Keratinocyte (primary cell): ENCODE measurements at regions not wholly inside any gene's neighbourhood (a gene's known extent, or its start where the extent isn't known, plus 50 kb on each side); places are given as distances from the start of the nearest gene placed in this dataset.
"Not testable (repeated sequence)": the region's sequence is repeated elsewhere in the genome, so short reads cannot be mapped to it uniquely, and the experiment has no call there.

Experiments used
- DNase-seq: peaks from one replicate; pipeline ENCODE4 v3.0.0-alpha.2; 2011; ENCODE audit warnings: low read depth, missing footprints, low spot score
- FAIRE-seq: peaks from 2 replicates; lab custom pipeline; 2011; peaks lifted over from hg19 to GRCh38; lab: Jason Lieb, UNC
- H2AFZ ChIP-seq: 2 replicates; pipeline ENCODE4 v1.6.0; 2012; ENCODE audit warnings: low read length, control low read depth, inconsistent platforms; ENCODE audit not compliant: control insufficient read depth
- H3K27ac ChIP-seq: 2 replicates; pipeline ENCODE4 v1.5.1; 2011; ENCODE audit warnings: low read length; ENCODE audit not compliant: control insufficient read depth, insufficient read depth
- H3K27me3 ChIP-seq: 3 replicates; pipeline ENCODE4 v1.6.0; 2011; ENCODE audit warnings: low read length; ENCODE audit not compliant: control insufficient read depth, insufficient read depth; ENCODE audit errors: extremely low read depth
- H3K36me3 ChIP-seq, 2 experiments: 2 replicates in 1 of 2; 3 replicates in 1 of 2; pipeline ENCODE4 v1.5.1; 2011; ENCODE audit warnings: low read length in 2 of 2, mild to moderate bottlenecking in 1 of 2; ENCODE audit not compliant: control insufficient read depth in 2 of 2, insufficient read depth in 2 of 2; ENCODE audit errors: extremely low read depth in 1 of 2
- H3K4me1 ChIP-seq: 3 replicates; pipeline ENCODE4 v1.5.1; 2011; ENCODE audit warnings: low read length; ENCODE audit not compliant: control insufficient read depth, insufficient read depth; ENCODE audit errors: extremely low read depth
- H3K4me2 ChIP-seq: 3 replicates; pipeline ENCODE4 v1.6.0; 2011; ENCODE audit warnings: low read depth, low read length; ENCODE audit not compliant: control insufficient read depth, insufficient read depth; ENCODE audit errors: extremely low read depth
- H3K4me3 ChIP-seq, 3 experiments: fragments of 200-600 bp in 1 of 3; sonication (generic) in 1 of 3; 2 replicates in 2 of 3; 3 replicates in 1 of 3; pipeline ENCODE4 v1.5.1; 2011 to 2016; ENCODE audit warnings: low read length in 3 of 3, mild to moderate bottlenecking in 3 of 3, control low read depth in 2 of 3, inconsistent platforms in 1 of 3, low read depth in 1 of 3, mixed read lengths in 1 of 3, mixed run types in 1 of 3, moderate library complexity in 1 of 3; ENCODE audit not compliant: control insufficient read depth in 2 of 3, insufficient read depth in 2 of 3; ENCODE audit errors: extremely low read depth in 1 of 3
- H3K79me2 ChIP-seq: 2 replicates; pipeline ENCODE4 v1.6.0; 2012; ENCODE audit warnings: low read length; ENCODE audit not compliant: control insufficient read depth, insufficient read depth
- H3K9ac ChIP-seq: 3 replicates; pipeline ENCODE4 v1.6.0; 2011; ENCODE audit warnings: low read length; ENCODE audit not compliant: control insufficient read depth, insufficient read depth; ENCODE audit errors: extremely low read depth
- H3K9me1 ChIP-seq: 3 replicates; pipeline ENCODE4 v1.6.0; 2011; ENCODE audit warnings: low read length; ENCODE audit not compliant: control insufficient read depth, insufficient read depth; ENCODE audit errors: extremely low read depth
- H3K9me3 ChIP-seq: 2 replicates; pipeline ENCODE4 v1.5.1; 2012; ENCODE audit warnings: low read depth, low read length; ENCODE audit not compliant: control insufficient read depth
- H4K20me1 ChIP-seq: 3 replicates; pipeline ENCODE4 v1.6.0; 2011; ENCODE audit warnings: low read length; ENCODE audit not compliant: control insufficient read depth, insufficient read depth; ENCODE audit errors: extremely low read depth
- CTCF ChIP-seq, 3 experiments: IDR thresholded peaks in 1 of 3; conservative IDR thresholded peaks in 1 of 3; optimal IDR thresholded peaks in 1 of 3; 2 replicates in 2 of 3; 3 replicates in 1 of 3; pipeline versions ENCODE3 to v1.5.1; 2011; ENCODE audit warnings: low read length in 3 of 3, mild to moderate bottlenecking in 3 of 3, moderate library complexity in 2 of 3, control low read depth in 1 of 3, inconsistent platforms in 1 of 3; ENCODE audit not compliant: insufficient read depth in 2 of 3; ENCODE audit errors: extremely low read depth in 1 of 3
- EZH2 ChIP-seq: IDR thresholded peaks from one replicate; pipeline ENCODE4 v1.6.1; 2012; ENCODE audit warnings: inconsistent platforms, mild to moderate bottlenecking, low read length, moderate library complexity
- dilution Hi-C: fragments of 300-500 bp; cut with MboI; formaldehyde crosslinking; loops from one replicate; pipeline ENCODE4 v1.7.0; 2020; ENCODE audit warnings: low sequenced_read_pairs; ENCODE audit not compliant: extremely low pct_ligation_motif_present

- dilution Hi-C loops: no loop called here
- H3K9ac ChIP-seq: no peak overlapping the region
- DNase-seq (no peak), FAIRE-seq (no peak)
- no peak overlapping the region for H2AFZ ChIP-seq
- H3K4me3 ChIP-seq: no peak overlapping the region
- no peaks in the 10 kb centered on the region for H3K9me1 ChIP-seq
- H4K20me1 ChIP-seq: no peaks in the 10 kb centered on the region
- no peak overlapping the region for H3K4me2 ChIP-seq
- no peaks in the 10 kb centered on the region for H3K36me3 ChIP-seq
- H3K9me3 ChIP-seq: no peaks in the 10 kb centered on the region
- TF ChIP-seq CTCF (optimal IDR thresholded peaks at IDR 0.05 in 1 of 3, IDR thresholded peaks at IDR 0.05 in 1 of 3, conservative IDR thresholded peaks at IDR 0.05 in 1 of 3; ENCODE audit: extremely low read depth in 1 of 3, insufficient read depth in 2 of 3, low read length in 3 of 3): no peak
- TF ChIP-seq EZH2: no peak
- H3K27ac ChIP-seq: no peak overlapping the region
- no peaks in the 10 kb centered on the region for H3K27me3 ChIP-seq
- H3K4me1 ChIP-seq: no peaks in the 10 kb centered on the region
- no peaks in the 10 kb centered on the region for H3K79me2 ChIP-seq
Observed at GRCh38 chr1:188729039-188729438, 1748.6 kb downstream of the BRINP3 start.

GRCh38 chr1:188735567-188735966 is 1742.1 kb downstream of the BRINP3 start:
- FAIRE-seq (no peak), DNase-seq (no peak)
- Histone ChIP-seq H3K9me3 (no peaks in the 10 kb centered on the region), H4K20me1 (no peaks in the 10 kb centered on the region), H3K27me3 (no peaks in the 10 kb centered on the region), H3K9ac (no peak overlapping the region), H3K36me3 (no peaks in the 10 kb centered on the region), H3K4me3 (no peak overlapping the region), H3K4me1 (no peaks in the 10 kb centered on the region), H3K4me2 (no peak overlapping the region), H2AFZ (no peak overlapping the region), H3K9me1 (no peaks in the 10 kb centered on the region), H3K79me2 (no peaks in the 10 kb centered on the region), H3K27ac (no peak overlapping the region)
- TF ChIP-seq EZH2: no peak
- TF ChIP-seq CTCF (optimal IDR thresholded peaks at IDR 0.05 in 1 of 3, IDR thresholded peaks at IDR 0.05 in 1 of 3, conservative IDR thresholded peaks at IDR 0.05 in 1 of 3; ENCODE audit: extremely low read depth in 1 of 3, insufficient read depth in 2 of 3, low read length in 3 of 3): no peak
- dilution Hi-C loops: no loop called here

DNA sequence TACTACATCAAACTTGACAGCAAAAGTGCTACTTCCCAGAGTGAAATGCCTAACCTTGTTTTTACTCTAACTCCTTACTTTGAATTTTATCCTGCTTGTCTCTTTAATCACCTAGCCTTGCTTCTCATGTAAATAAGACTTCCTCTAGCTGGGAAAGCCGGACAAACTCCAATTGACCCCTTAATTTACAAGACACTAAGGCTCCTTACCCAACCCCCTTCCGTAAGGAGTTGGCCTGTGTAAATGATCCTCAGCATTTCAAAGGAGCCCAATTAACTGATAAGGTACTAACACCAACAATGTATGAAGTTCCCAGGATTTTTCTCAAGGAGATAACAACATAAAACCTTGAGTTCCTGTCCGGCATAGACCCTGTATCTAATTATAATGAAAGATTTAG is 1728.4 kb downstream of the BRINP3 start:
- H3K4me1 ChIP-seq, H3K9me1 ChIP-seq, DNase-seq, dilution Hi-C loops, H3K79me2 ChIP-seq, H3K36me3 ChIP-seq, H3K4me3 ChIP-seq, H3K27ac ChIP-seq, H3K9me3 ChIP-seq, H2AFZ ChIP-seq, H3K9ac ChIP-seq, H3K27me3 ChIP-seq, H3K4me2 ChIP-seq, H4K20me1 ChIP-seq, FAIRE-seq: not testable (repeated sequence)

DNA sequence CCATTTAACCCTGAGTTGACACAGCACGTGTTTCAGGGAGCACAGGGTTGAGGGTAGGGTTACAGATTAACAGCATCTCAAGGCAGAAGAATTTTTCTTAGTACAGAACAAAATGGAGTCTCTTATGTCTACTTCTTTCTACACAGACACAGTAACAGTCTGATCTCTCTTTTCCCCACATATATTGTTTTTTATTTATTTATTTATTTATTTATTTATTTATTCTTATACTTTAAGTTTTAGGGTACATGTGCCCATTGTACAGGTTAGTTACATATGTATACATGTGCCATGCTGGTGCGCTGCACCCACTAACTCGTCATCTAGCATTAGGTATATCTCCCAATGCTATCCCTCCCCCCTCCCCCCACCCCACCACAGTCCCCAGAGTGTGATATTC is 1725.6 kb downstream of the BRINP3 start:
- H3K4me3 ChIP-seq, dilution Hi-C loops, H3K9me3 ChIP-seq, H3K27ac ChIP-seq, H3K4me2 ChIP-seq, H3K9me1 ChIP-seq, H3K4me1 ChIP-seq, FAIRE-seq, H3K36me3 ChIP-seq, H3K79me2 ChIP-seq, H3K9ac ChIP-seq, H4K20me1 ChIP-seq, H2AFZ ChIP-seq, DNase-seq, H3K27me3 ChIP-seq: not testable (repeated sequence)
